Mesendoderm (in vitro differentiated cells): ENCODE measurements at regions not wholly inside any gene's neighbourhood (a gene's known extent, or its start where the extent isn't known, plus 50 kb on each side); places are given as distances from the start of the nearest gene placed in this dataset.

Experiments used
- DNase-seq: peaks from one replicate; pipeline ENCODE4 v3.0.0; 2013
- H2AK5ac ChIP-seq: 2 replicates; pipeline ENCODE4 v1.6.1; 2013; ENCODE audit warnings: low read length, inconsistent platforms
- H2BK120ac ChIP-seq: 2 replicates; pipeline ENCODE4 v1.6.1; 2013; ENCODE audit warnings: low read depth, mild to moderate bottlenecking, low read length, moderate library complexity, mixed read lengths
- H2BK15ac ChIP-seq: replicated peaks from 2 replicates; pipeline ENCODE4 v1.6.1; 2013; ENCODE audit warnings: low read depth, mild to moderate bottlenecking, moderate library complexity
- H2BK5ac ChIP-seq: 2 replicates; pipeline ENCODE4 v1.6.1; 2013; ENCODE audit warnings: low read length, inconsistent platforms
- H3K18ac ChIP-seq: 2 replicates; pipeline ENCODE4 v1.6.1; 2013; ENCODE audit warnings: mild to moderate bottlenecking, low read length, mixed read lengths
- H3K23ac ChIP-seq: one replicate; pipeline ENCODE4 v1.6.1; 2013; ENCODE audit warnings: low read length
- H3K27ac ChIP-seq: 2 replicates; pipeline ENCODE4 v1.5.1; 2013; ENCODE audit warnings: low read depth, mild to moderate bottlenecking, inconsistent platforms, low read length, moderate library complexity
- H3K27me3 ChIP-seq: 2 replicates; pipeline ENCODE4 v1.6.1; 2013; ENCODE audit warnings: low read length, control low read depth, mild to moderate bottlenecking, inconsistent platforms; ENCODE audit not compliant: insufficient read depth, poor library complexity
- H3K36me3 ChIP-seq: 2 replicates; pipeline ENCODE4 v1.6.1; 2013; ENCODE audit warnings: low read length, inconsistent platforms; ENCODE audit not compliant: control insufficient read depth, insufficient read depth
- H3K4ac ChIP-seq: one replicate; pipeline ENCODE4 v1.6.1; 2013; ENCODE audit warnings: low read depth, mild to moderate bottlenecking, low read length, moderate library complexity
- H3K4me1 ChIP-seq: 2 replicates; pipeline ENCODE4 v1.6.1; 2013; ENCODE audit warnings: low read depth, low read length, inconsistent platforms; ENCODE audit not compliant: control insufficient read depth
- H3K4me2 ChIP-seq: 2 replicates; pipeline ENCODE4 v1.6.1; 2013; ENCODE audit warnings: low read length
- H3K4me3 ChIP-seq: 2 replicates; pipeline ENCODE4 v1.5.1; 2013; ENCODE audit warnings: mild to moderate bottlenecking, low read length
- H3K56ac ChIP-seq: one replicate; pipeline ENCODE4 v1.6.1; 2013; ENCODE audit warnings: low read length
- H3K79me1 ChIP-seq: 2 replicates; pipeline ENCODE4 v1.6.1; 2013; ENCODE audit warnings: low read length, inconsistent platforms
- H3K79me2 ChIP-seq: 2 replicates; pipeline ENCODE4 v1.6.1; 2013; ENCODE audit warnings: mild to moderate bottlenecking, low read length; ENCODE audit not compliant: control insufficient read depth, insufficient read depth
- H3K9ac ChIP-seq: 2 replicates; pipeline ENCODE4 v1.6.1; 2013; ENCODE audit warnings: low read length, inconsistent platforms
- H4K5ac ChIP-seq: one replicate; pipeline ENCODE4 v1.6.1; 2013; ENCODE audit warnings: low read length
- H4K8ac ChIP-seq: one replicate; pipeline ENCODE4 v1.6.1; 2013; ENCODE audit warnings: low read depth, mild to moderate bottlenecking, control low read depth, low read length, moderate library complexity
- WGBS: extraction: QIAGEN DNeasy Blood & Tissue Kit; methylation state at CpG from one replicate; pipeline ENCODE4 v1.1.7; 2013; ENCODE audit warnings: low lambda C conversion rate, missing lambda C conversion rate; ENCODE audit not compliant: insufficient coverage; ENCODE audit errors: extremely low coverage; 5-methylcytosine and 5-hydroxymethylcytosine counted together

- Histone ChIP-seq H3K56ac (no peak overlapping the region), H3K79me1 (no peaks in the 10 kb centered on the region), H3K4ac (no peak overlapping the region), H3K79me2 (no peaks in the 10 kb centered on the region), H3K36me3 (no peaks in the 10 kb centered on the region), H3K4me1 (no peaks in the 10 kb centered on the region), H4K8ac (no peak overlapping the region), H2AK5ac (no peak overlapping the region), H3K9ac (no peak overlapping the region), H3K27me3 (no peaks in the 10 kb centered on the region), H4K5ac (no peak overlapping the region), H3K4me3 (no peak overlapping the region), H3K18ac (no peak overlapping the region), H2BK15ac (no peak overlapping the region), H2BK120ac (no peak overlapping the region), H3K4me2 (no peak overlapping the region), H3K27ac (no peak overlapping the region), H3K23ac (no peak overlapping the region), H2BK5ac (no peak overlapping the region)
- WGBS: 100% methylated on average over 2 of the region's 9 CpGs
- no peak for DNase-seq
These were observed 134.5 kb downstream of the INHBB start for GRCh38 chr2:120480346-120480902.

GRCh38 chr2:120480903-120481445, 135.0 kb downstream of the INHBB start:
- no peak overlapping the region for H3K4me3 ChIP-seq
- no peak overlapping the region for H2BK5ac ChIP-seq
- no peaks in the 10 kb centered on the region for H3K36me3 ChIP-seq
- H3K18ac ChIP-seq: no peak overlapping the region
- no peak overlapping the region for H4K5ac ChIP-seq
- H4K8ac ChIP-seq: no peak overlapping the region
- H3K9ac ChIP-seq: no peak overlapping the region
- no peak overlapping the region for H3K4me2 ChIP-seq
- H3K4me1 ChIP-seq: no peaks in the 10 kb centered on the region
- H3K27ac ChIP-seq: no peak overlapping the region
- no peak overlapping the region for H2AK5ac ChIP-seq
- no peak overlapping the region for H3K4ac ChIP-seq
- H3K23ac ChIP-seq: no peak overlapping the region
- DNase-seq: no peak
- H2BK15ac ChIP-seq: no peak overlapping the region
- 100% methylated on average over 2 of the region's 5 CpGs for WGBS
- H3K56ac ChIP-seq: no peak overlapping the region
- H3K79me1 ChIP-seq: no peaks in the 10 kb centered on the region
- no peak overlapping the region for H2BK120ac ChIP-seq
- no peaks in the 10 kb centered on the region for H3K27me3 ChIP-seq
- no peaks in the 10 kb centered on the region for H3K79me2 ChIP-seq

- H3K23ac ChIP-seq: no peak overlapping the region
- no peak overlapping the region for H3K9ac ChIP-seq
- no peak overlapping the region for H3K18ac ChIP-seq
- H3K4me3 ChIP-seq: no peak overlapping the region
- H4K8ac ChIP-seq: no peak overlapping the region
- DNase-seq: no peak
- no peaks in the 10 kb centered on the region for H3K27me3 ChIP-seq
- H2BK5ac ChIP-seq: no peak overlapping the region
- no peaks in the 10 kb centered on the region for H3K36me3 ChIP-seq
- WGBS: no CpG with 5 or more reads among the region's 17 CpGs
- no peak overlapping the region for H2BK120ac ChIP-seq
- H3K79me1 ChIP-seq: no peaks in the 10 kb centered on the region
- no peak overlapping the region for H3K4ac ChIP-seq
- H2BK15ac ChIP-seq: no peak overlapping the region
- H3K79me2 ChIP-seq: no peaks in the 10 kb centered on the region
- H3K4me1 ChIP-seq: no peaks in the 10 kb centered on the region
- no peak overlapping the region for H3K4me2 ChIP-seq
- H4K5ac ChIP-seq: no peak overlapping the region
- no peak overlapping the region for H3K27ac ChIP-seq
- H2AK5ac ChIP-seq: no peak overlapping the region
- no peak overlapping the region for H3K56ac ChIP-seq
These were observed 135.7 kb downstream of the INHBB start for GRCh38 chr2:120481446-120482194.

GRCh38 chr2:120482334-120482733, 136.4 kb downstream of the INHBB start:
- no peak overlapping the region for H2BK120ac ChIP-seq
- H4K8ac ChIP-seq: no peak overlapping the region
- H3K27ac ChIP-seq: no peak overlapping the region
- H3K79me1 ChIP-seq: no peaks in the 10 kb centered on the region
- no peak overlapping the region for H3K4ac ChIP-seq
- H4K5ac ChIP-seq: no peak overlapping the region
- H3K9ac ChIP-seq: no peak overlapping the region
- H2AK5ac ChIP-seq: no peak overlapping the region
- H3K27me3 ChIP-seq: no peaks in the 10 kb centered on the region
- DNase-seq: no peak
- no peak overlapping the region for H3K23ac ChIP-seq
- H3K36me3 ChIP-seq: no peaks in the 10 kb centered on the region
- no peak overlapping the region for H2BK5ac ChIP-seq
- H3K18ac ChIP-seq: no peak overlapping the region
- no peak overlapping the region for H3K4me3 ChIP-seq
- H3K56ac ChIP-seq: no peak overlapping the region
- H3K4me1 ChIP-seq: no peaks in the 10 kb centered on the region
- H2BK15ac ChIP-seq: no peak overlapping the region
- H3K4me2 ChIP-seq: no peak overlapping the region
- WGBS: no CpG with 5 or more reads among the region's 9 CpGs
- no peaks in the 10 kb centered on the region for H3K79me2 ChIP-seq

DNA sequence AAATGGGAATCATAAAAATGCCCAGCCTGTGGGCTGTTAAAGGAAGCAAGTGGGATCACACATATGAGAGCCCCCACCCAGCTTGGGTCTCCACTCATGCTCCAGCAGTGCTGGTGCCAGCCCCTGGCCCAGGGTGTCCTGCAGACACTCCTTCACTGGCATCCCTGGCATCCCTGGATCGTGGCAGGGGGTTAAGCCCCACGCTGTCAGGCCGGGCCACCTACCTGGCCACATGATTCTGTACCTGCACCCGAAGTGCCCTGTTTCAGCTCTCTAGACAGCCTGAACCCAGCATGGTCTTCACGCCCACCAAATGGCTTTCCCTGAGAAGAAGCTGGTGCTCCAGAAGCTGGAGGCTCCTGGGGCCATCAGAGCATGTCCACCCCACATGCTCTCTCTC, 137.4 kb downstream of the INHBB start:
- H3K4me3 ChIP-seq: no peak overlapping the region
- H3K4ac ChIP-seq: no peak overlapping the region
- no peak overlapping the region for H2BK15ac ChIP-seq
- no peak overlapping the region for H3K9ac ChIP-seq
- no CpG with 5 or more reads among the region's 5 CpGs for WGBS
- H3K27ac ChIP-seq: no peak overlapping the region
- no peak for DNase-seq
- H3K23ac ChIP-seq: no peak overlapping the region
- H3K4me1 ChIP-seq: no peaks in the 10 kb centered on the region
- H2AK5ac ChIP-seq: no peak overlapping the region
- H3K79me2 ChIP-seq: no peaks in the 10 kb centered on the region
- H3K27me3 ChIP-seq: no peaks in the 10 kb centered on the region
- no peak overlapping the region for H2BK120ac ChIP-seq
- no peak overlapping the region for H3K56ac ChIP-seq
- H3K79me1 ChIP-seq: no peaks in the 10 kb centered on the region
- H2BK5ac ChIP-seq: no peak overlapping the region
- H4K5ac ChIP-seq: no peak overlapping the region
- H3K36me3 ChIP-seq: no peaks in the 10 kb centered on the region
- no peak overlapping the region for H3K4me2 ChIP-seq
- H3K18ac ChIP-seq: no peak overlapping the region
- H4K8ac ChIP-seq: no peak overlapping the region
